ENCODE measurements at regions not wholly inside any gene's neighbourhood (a gene's known extent, or its start where the extent isn't known, plus 50 kb on each side); places are given as distances from the start of the nearest gene placed in this dataset.
"Not testable (repeated sequence)": the region's sequence is repeated elsewhere in the genome, so short reads cannot be mapped to it uniquely, and the experiment has no call there.

DNA sequence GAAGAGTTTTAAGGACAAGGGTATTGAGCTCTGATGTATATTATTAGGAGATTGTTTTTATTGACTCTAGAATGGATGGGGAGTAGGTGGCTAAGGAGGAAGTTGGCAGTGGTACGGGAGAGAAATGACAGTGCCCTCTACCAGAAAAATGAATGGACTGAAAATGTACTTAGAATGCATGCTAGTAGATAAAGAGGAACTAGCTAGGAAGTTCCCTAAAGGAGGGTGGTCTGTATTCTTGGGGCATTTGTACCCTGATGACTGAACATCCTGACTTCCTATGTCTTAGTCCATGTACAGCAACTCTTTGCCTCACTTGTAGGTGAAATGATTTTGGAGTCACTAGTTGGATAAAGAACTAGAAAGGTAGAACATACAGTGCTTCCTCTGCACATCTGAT, 581.5 kb upstream of the RBFOX1 start:
- FAIRE-seq, result no peak
- H3K4me3 ChIP-seq (ENCODE audit: control insufficient read depth in 2 of 3, extremely low read depth in 1 of 3, insufficient read depth in 2 of 3, low read depth in 1 of 3, low read length in 3 of 3), result no peak overlapping the region
- H3K79me2 ChIP-seq (ENCODE audit: control insufficient read depth, insufficient read depth, low read length), result no peaks in the 10 kb centered on the region
- H3K9ac ChIP-seq (ENCODE audit: control insufficient read depth, extremely low read depth, insufficient read depth, low read length), result no peak overlapping the region
- no peaks in the 10 kb centered on the region for H3K36me3 ChIP-seq (ENCODE audit: control insufficient read depth in 2 of 2, extremely low read depth in 1 of 2, insufficient read depth in 2 of 2, low read length in 2 of 2)
- TF ChIP-seq EZH2 (IDR thresholded peaks at IDR 0.05; ENCODE audit: low read length), result no peak
- TF ChIP-seq, protein P1, sequence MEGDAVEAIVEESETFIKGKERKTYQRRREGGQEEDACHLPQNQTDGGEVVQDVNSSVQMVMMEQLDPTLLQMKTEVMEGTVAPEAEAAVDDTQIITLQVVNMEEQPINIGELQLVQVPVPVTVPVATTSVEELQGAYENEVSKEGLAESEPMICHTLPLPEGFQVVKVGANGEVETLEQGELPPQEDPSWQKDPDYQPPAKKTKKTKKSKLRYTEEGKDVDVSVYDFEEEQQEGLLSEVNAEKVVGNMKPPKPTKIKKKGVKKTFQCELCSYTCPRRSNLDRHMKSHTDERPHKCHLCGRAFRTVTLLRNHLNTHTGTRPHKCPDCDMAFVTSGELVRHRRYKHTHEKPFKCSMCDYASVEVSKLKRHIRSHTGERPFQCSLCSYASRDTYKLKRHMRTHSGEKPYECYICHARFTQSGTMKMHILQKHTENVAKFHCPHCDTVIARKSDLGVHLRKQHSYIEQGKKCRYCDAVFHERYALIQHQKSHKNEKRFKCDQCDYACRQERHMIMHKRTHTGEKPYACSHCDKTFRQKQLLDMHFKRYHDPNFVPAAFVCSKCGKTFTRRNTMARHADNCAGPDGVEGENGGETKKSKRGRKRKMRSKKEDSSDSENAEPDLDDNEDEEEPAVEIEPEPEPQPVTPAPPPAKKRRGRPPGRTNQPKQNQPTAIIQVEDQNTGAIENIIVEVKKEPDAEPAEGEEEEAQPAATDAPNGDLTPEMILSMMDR (optimal IDR thresholded peaks at IDR 0.05 in 1 of 3, IDR thresholded peaks at IDR 0.05 in 1 of 3, conservative IDR thresholded peaks at IDR 0.05 in 1 of 3; ENCODE audit: extremely low read depth in 1 of 3, insufficient read depth in 2 of 3, low read length in 3 of 3), result no peak
- H3K9me1 ChIP-seq (ENCODE audit: control insufficient read depth, extremely low read depth, insufficient read depth, low read length), result no peaks in the 10 kb centered on the region
- H2AFZ ChIP-seq (ENCODE audit: control insufficient read depth, low read length), result no peak overlapping the region
- dilution Hi-C loops (cut with MboI; ENCODE audit: extremely low pct_ligation_motif_present, low sequenced_read_pairs), result no loop called here
- H3K9me3 ChIP-seq (ENCODE audit: control insufficient read depth, low read depth, low read length), result no peaks in the 10 kb centered on the region
- no peak for DNase-seq (ENCODE audit: low read depth, low spot score)
- H3K27me3 ChIP-seq (ENCODE audit: control insufficient read depth, extremely low read depth, insufficient read depth, low read length), result no peaks in the 10 kb centered on the region
- H3K4me2 ChIP-seq (ENCODE audit: control insufficient read depth, extremely low read depth, insufficient read depth, low read depth, low read length), result no peak overlapping the region
- no peaks in the 10 kb centered on the region for H3K4me1 ChIP-seq (ENCODE audit: control insufficient read depth, extremely low read depth, insufficient read depth, low read length)
- no peaks in the 10 kb centered on the region for H4K20me1 ChIP-seq (ENCODE audit: control insufficient read depth, extremely low read depth, insufficient read depth, low read length)
- no peak overlapping the region for H3K27ac ChIP-seq (ENCODE audit: control insufficient read depth, insufficient read depth, low read length)

DNA sequence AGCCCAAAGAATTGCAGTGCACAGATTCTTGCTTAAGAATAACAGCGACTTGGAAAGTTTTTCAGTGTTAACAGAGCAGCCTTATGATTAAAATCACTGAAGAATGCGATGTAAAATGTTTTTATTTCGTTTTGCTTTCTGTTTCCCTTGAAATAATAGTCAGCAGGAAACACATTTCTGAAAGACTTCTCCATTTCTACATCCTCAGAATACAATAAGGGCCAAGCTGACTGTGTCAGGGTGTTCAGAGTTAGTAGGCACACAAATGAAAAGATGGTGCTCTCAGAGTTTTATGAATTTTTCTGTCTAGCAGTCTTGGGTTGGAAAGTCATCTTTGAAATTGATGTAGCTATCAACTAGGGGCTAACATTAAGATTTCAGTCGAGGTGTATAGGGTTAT, 582.9 kb upstream of the RBFOX1 start:
- no peak overlapping the region for H3K9ac ChIP-seq (ENCODE audit: control insufficient read depth, extremely low read depth, insufficient read depth, low read length)
- no peak overlapping the region for H3K27ac ChIP-seq (ENCODE audit: control insufficient read depth, insufficient read depth, low read length)
- H4K20me1 ChIP-seq (ENCODE audit: control insufficient read depth, extremely low read depth, insufficient read depth, low read length), result no peaks in the 10 kb centered on the region
- H3K79me2 ChIP-seq (ENCODE audit: control insufficient read depth, insufficient read depth, low read length), result no peaks in the 10 kb centered on the region
- no peaks in the 10 kb centered on the region for H3K9me3 ChIP-seq (ENCODE audit: control insufficient read depth, low read depth, low read length)
- H3K9me1 ChIP-seq (ENCODE audit: control insufficient read depth, extremely low read depth, insufficient read depth, low read length), result no peaks in the 10 kb centered on the region
- no peak overlapping the region for H3K4me2 ChIP-seq (ENCODE audit: control insufficient read depth, extremely low read depth, insufficient read depth, low read depth, low read length)
- FAIRE-seq, result no peak
- no peaks in the 10 kb centered on the region for H3K4me1 ChIP-seq (ENCODE audit: control insufficient read depth, extremely low read depth, insufficient read depth, low read length)
- no peak overlapping the region for H3K4me3 ChIP-seq (ENCODE audit: control insufficient read depth in 2 of 3, extremely low read depth in 1 of 3, insufficient read depth in 2 of 3, low read depth in 1 of 3, low read length in 3 of 3)
- H2AFZ ChIP-seq (ENCODE audit: control insufficient read depth, low read length), result no peak overlapping the region
- dilution Hi-C loops (cut with MboI; ENCODE audit: extremely low pct_ligation_motif_present, low sequenced_read_pairs), result no loop called here
- H3K27me3 ChIP-seq (ENCODE audit: control insufficient read depth, extremely low read depth, insufficient read depth, low read length), result no peaks in the 10 kb centered on the region
- no peak for TF ChIP-seq EZH2 (IDR thresholded peaks at IDR 0.05; ENCODE audit: low read length)
- TF ChIP-seq, protein P1 (optimal IDR thresholded peaks at IDR 0.05 in 1 of 3, IDR thresholded peaks at IDR 0.05 in 1 of 3, conservative IDR thresholded peaks at IDR 0.05 in 1 of 3; ENCODE audit: extremely low read depth in 1 of 3, insufficient read depth in 2 of 3, low read length in 3 of 3), result no peak
- no peak for DNase-seq (ENCODE audit: low read depth, low spot score)
- H3K36me3 ChIP-seq (ENCODE audit: control insufficient read depth in 2 of 2, extremely low read depth in 1 of 2, insufficient read depth in 2 of 2, low read length in 2 of 2), result no peaks in the 10 kb centered on the region

DNA sequence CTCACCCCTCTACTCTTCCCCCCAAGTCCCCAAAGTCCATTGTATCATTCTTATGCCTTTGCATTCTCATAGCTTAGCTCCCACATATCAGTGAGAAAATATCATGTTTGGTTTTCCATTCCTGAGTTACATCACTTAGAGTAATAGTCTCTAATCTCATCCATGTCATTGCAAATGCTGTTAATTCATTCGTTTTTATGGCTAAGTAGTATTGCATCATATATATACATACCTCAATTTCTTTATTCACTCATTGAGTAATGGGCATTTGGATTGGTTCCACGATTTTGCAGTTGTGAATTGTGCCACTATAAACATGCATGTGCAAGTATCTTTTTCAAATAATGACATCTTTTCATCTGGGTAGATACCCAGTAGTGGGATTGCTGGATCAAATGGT, 596.3 kb upstream of the RBFOX1 start:
- H3K4me3 ChIP-seq (ENCODE audit: control insufficient read depth in 2 of 3, extremely low read depth in 1 of 3, insufficient read depth in 2 of 3, low read depth in 1 of 3, low read length in 3 of 3); H3K4me1 ChIP-seq (ENCODE audit: control insufficient read depth, extremely low read depth, insufficient read depth, low read length); H3K9me1 ChIP-seq (ENCODE audit: control insufficient read depth, extremely low read depth, insufficient read depth, low read length); H2AFZ ChIP-seq (ENCODE audit: control insufficient read depth, low read length); H3K27ac ChIP-seq (ENCODE audit: control insufficient read depth, insufficient read depth, low read length); DNase-seq (ENCODE audit: low read depth, low spot score); H3K27me3 ChIP-seq (ENCODE audit: control insufficient read depth, extremely low read depth, insufficient read depth, low read length); FAIRE-seq; H4K20me1 ChIP-seq (ENCODE audit: control insufficient read depth, extremely low read depth, insufficient read depth, low read length); H3K9me3 ChIP-seq (ENCODE audit: control insufficient read depth, low read depth, low read length); dilution Hi-C loops (cut with MboI; ENCODE audit: extremely low pct_ligation_motif_present, low sequenced_read_pairs); H3K36me3 ChIP-seq (ENCODE audit: control insufficient read depth in 2 of 2, extremely low read depth in 1 of 2, insufficient read depth in 2 of 2, low read length in 2 of 2); H3K4me2 ChIP-seq (ENCODE audit: control insufficient read depth, extremely low read depth, insufficient read depth, low read depth, low read length); H3K9ac ChIP-seq (ENCODE audit: control insufficient read depth, extremely low read depth, insufficient read depth, low read length); H3K79me2 ChIP-seq (ENCODE audit: control insufficient read depth, insufficient read depth, low read length): not testable (repeated sequence)

Measured in keratinocyte (primary cell).